ENCODE measurements at regions not wholly inside any gene's neighbourhood (a gene's known extent, or its start where the extent isn't known, plus 50 kb on each side); places are given as distances from the start of the nearest gene placed in this dataset.

- DNase-seq (ENCODE audit: low spot score): peak; percentile 80
Measured at GRCh38 chr18:24672165-24672941, 211.9 kb downstream of the HRH4 start.

GRCh38 chr18:24674200-24674599 lies 213.8 kb downstream of the HRH4 start:
- no peak for DNase-seq (ENCODE audit: low spot score)

GRCh38 chr18:24674605-24675004 lies 214.2 kb downstream of the HRH4 start:
- DNase-seq (ENCODE audit: low spot score): no peak

GRCh38 chr18:24677011-24677410 lies 216.6 kb downstream of the HRH4 start:
- no peak for DNase-seq (ENCODE audit: low spot score)

DNA sequence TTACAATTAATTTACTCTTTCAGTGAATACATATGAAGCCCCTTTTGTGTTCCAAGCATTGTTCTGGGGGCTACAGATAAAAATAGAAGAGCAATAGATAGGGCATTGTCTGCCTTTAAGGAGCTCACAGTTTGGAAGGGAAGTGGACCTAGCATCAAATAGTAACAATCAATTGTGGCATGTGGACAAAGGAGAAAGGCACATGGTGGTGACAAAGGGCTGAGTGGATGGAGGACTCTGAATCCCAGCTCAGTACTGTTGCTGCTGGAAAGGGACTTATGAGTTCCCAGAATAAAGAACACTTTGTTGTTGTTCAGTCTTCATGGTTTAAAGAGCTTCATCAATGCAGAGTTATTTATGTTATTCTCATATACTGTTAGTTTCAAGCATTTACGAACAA lies 217.7 kb downstream of the HRH4 start:
- DNase-seq (ENCODE audit: low spot score): no peak

GRCh38 chr18:24678626-24679025 lies 218.2 kb downstream of the HRH4 start:
- DNase-seq (ENCODE audit: low spot score): no peak

GRCh38 chr18:24679062-24679461 lies 218.6 kb downstream of the HRH4 start:
- DNase-seq (ENCODE audit: low spot score): no peak

- DNase-seq (ENCODE audit: low spot score): no peak
Measured at GRCh38 chr18:24683925-24684324, 223.5 kb downstream of the HRH4 start.

- DNase-seq (ENCODE audit: low spot score): no peak
Measured at GRCh38 chr18:24685254-24685959, 225.0 kb downstream of the HRH4 start.

DNA sequence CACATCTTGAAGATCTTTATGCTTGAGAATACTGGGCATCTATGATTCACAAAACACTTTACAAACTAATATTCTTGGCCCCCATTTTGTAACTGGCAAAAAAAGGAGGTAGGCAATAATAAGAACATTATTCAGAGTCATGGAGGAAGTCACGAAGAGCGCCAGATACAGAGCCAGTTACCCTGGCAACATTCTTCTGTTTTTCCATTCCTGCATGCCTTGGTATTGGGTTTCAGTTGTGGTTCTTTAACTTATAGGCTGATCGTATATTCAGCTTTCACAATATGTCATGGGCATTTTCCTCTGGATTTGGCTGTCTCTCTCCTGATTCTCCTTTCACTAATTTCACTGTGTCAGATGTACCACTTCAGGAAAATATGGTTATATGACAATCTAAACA lies 234.7 kb downstream of the HRH4 start:
- DNase-seq (ENCODE audit: low spot score): no peak

DNA sequence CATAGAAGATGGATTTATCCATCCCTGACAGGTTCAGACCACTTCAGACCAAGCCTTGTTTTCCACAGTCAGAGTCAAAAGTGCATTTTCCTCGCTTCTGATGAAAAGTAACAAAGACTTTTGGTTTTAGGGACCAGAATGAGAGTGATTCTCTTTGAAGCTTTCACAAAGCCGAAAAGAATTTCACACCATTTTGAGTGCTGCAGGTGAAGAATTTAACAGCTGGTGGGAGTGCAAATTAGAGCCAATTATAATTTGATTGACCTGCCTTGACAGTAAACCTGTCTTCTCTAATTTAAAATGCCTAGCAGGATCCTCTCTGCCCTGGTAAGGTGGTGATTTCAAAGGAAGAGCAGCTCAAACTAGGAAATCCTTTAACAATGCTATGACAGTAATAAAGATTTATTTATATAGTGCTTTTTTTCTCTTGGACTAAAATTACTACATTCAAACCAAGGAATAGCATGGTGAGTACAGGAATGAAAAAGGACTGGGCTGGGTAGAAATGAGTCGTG lies 241.6 kb downstream of the HRH4 start:
- no peak for DNase-seq (ENCODE audit: low spot score)

GRCh38 chr18:24703316-24703715 lies 242.9 kb downstream of the HRH4 start:
- no peak for DNase-seq (ENCODE audit: low spot score)

DNA sequence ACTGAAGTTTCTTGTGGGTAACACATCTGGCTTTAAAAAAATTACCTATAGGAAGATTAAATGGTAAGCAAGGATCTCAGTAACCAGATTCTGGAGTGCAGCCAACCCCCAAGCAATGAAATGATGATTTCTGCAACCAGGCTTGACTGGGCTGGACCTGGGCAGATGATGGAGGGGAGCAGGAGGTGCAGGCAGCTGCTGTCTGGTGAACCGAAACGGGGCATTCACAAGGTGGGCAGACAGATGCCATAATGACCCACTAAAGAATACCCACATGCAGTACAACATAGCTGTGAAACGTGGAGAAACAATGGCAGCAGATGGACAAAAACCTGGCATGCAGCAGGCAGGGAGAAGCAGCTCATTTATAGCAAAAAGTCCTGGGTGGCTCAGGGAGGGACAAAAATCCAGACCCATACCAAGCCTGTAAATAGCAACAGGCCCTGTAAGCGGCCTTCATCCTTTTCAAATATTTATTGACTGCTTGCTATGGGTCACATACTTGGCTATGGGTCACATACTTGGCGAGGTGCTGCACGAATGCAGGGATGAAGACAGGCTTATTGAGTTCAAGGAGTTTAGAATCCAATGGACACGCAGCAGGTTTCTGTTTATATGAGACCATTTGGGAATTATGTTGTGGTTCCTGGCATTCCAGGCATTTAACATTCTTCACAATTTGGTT lies 244.7 kb downstream of the HRH4 start:
- DNase-seq (ENCODE audit: low spot score): peak; percentile 94

DNA sequence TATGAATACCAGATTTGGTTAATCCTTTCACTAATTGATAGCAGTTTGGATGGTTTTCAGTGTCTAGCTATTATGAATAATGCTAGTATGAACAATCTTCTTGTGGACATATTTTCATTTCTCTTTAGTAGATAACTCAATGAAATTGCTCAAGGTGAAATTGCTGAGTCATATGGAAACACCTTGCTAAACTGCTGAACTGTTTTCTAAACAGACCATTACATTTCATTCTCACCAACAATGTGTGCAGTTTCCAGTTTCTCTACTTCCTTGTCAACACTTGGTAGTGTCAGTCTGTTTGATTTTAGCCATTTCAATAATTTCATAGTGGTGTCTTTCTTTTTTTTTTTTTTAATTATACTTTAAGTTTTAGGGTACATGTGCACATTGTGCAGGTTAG lies 250.0 kb downstream of the HRH4 start:
- no peak for DNase-seq (ENCODE audit: low spot score)

DNA sequence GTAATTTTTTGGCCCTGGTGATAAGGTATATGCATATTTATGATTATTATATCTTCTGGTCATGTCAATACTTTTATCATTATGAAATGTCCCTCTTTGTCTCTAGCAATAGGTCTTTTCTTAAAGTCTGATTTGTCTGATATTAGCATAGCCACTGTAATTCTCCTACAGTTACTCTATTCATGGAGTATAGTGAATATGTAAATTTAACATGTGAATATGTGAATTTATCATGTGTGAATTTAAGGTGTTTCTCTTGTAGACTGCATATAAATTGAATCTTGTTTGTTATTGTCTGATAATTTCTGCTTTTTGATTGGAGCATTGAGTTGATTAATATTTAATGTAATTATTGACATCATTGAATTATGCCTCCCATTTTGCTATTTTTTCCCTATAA lies 259.4 kb downstream of the HRH4 start:
- DNase-seq (ENCODE audit: low spot score): no peak

- no peak for DNase-seq (ENCODE audit: low spot score)
Measured at GRCh38 chr18:24721388-24721787, 261.0 kb downstream of the HRH4 start.

- peak; percentile 24 for DNase-seq (ENCODE audit: low spot score)
Measured at GRCh38 chr18:24725644-24726415, 265.4 kb downstream of the HRH4 start.

GRCh38 chr18:24726727-24727492 lies 266.5 kb downstream of the HRH4 start:
- DNase-seq (ENCODE audit: low spot score): peak; percentile 77

DNA sequence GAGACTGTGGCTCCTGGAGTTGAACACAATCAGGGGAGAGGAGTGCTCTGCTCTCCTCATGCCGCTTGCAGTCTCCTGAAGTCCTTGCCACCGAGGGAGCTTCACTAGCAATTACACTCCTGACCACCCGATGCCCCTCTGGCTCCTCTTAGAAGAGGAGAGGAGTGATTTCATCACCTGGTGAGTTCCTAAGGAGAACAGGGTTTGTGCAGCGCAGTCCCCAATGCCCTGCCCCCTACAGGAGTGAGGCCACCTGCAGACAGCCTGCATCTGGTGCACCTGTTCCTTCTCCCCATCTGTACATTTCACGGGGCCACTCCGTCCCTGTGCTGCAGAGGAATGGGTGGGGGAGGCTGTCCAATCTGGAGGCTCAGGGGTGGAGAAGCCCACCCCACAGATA lies 267.2 kb downstream of the HRH4 start:
- no peak for DNase-seq (ENCODE audit: low spot score)

- DNase-seq (ENCODE audit: low spot score): no peak
Measured at GRCh38 chr18:24731158-24731557, 270.7 kb downstream of the HRH4 start.

GRCh38 chr18:24731981-24732380 lies 271.5 kb downstream of the HRH4 start:
- DNase-seq (ENCODE audit: low spot score): no peak
